Transverse colon (tissue), 4 donors: ENCODE measurements at regions not wholly inside any gene's neighbourhood (a gene's known extent, or its start where the extent isn't known, plus 50 kb on each side); places are given as distances from the start of the nearest gene placed in this dataset.

Source experiments
- DNase-seq: peaks from one replicate; pipeline ENCODE4 v3.0.0-alpha.2; 2019
- H3K27ac ChIP-seq, 4 donors: fragments of 200-600 bp; sonication (generic); 2 replicates each; pipeline ENCODE4 v1.5.1; 2016 to 2018; ENCODE audit warnings: inconsistent platforms in 4 of 4
- H3K27me3 ChIP-seq: fragments of 200-600 bp; sonication (generic); 2 replicates; pipeline ENCODE4 v1.5.1; 2017; ENCODE audit warnings: inconsistent platforms
- H3K36me3 ChIP-seq, 4 donors: fragments of 200-600 bp; sonication (generic); 2 replicates each; pipeline ENCODE4 v1.5.1; 2017 to 2019; ENCODE audit warnings: inconsistent platforms in 4 of 4
- H3K4me1 ChIP-seq, 4 donors: fragments of 200-600 bp; sonication (generic); 2 replicates each; pipeline ENCODE4 v1.5.1; 2017 to 2020; ENCODE audit warnings: inconsistent platforms in 4 of 4
- H3K4me3 ChIP-seq, 4 donors: fragments of 200-600 bp; sonication (generic); 1 replicate in 1 of 4; 2 replicates in 3 of 4; pipeline versions ENCODE4 v1.5.1 to v1.6.1; 2017 to 2019; ENCODE audit warnings: inconsistent platforms in 4 of 4
- H3K9me3 ChIP-seq, 2 donors: fragments of 200-600 bp; sonication (generic); 2 replicates each; pipeline ENCODE4 v1.5.1; 2017 to 2019; ENCODE audit warnings: inconsistent platforms in 2 of 2
- EP300 ChIP-seq: sonication (generic); formaldehyde crosslinking; IDR thresholded peaks from one replicate; pipeline ENCODE4 v1.6.1; 2017; ENCODE audit warnings: antibody characterized with exemption, low read depth
- POLR2A ChIP-seq: fragments of 450-650 bp; IDR thresholded peaks from one replicate; pipeline ENCODE4 v1.6.1; 2016; ENCODE audit warnings: antibody characterized with exemption, mild to moderate bottlenecking, moderate library complexity
- POLR2AphosphoS5 ChIP-seq, 3 donors: sonication (generic); formaldehyde crosslinking; IDR thresholded peaks; one replicate each; pipeline ENCODE4 v1.6.1; 2016; ENCODE audit warnings: antibody characterized with exemption in 3 of 3
- WGBS, 2 donors: methylation state at CpG; one replicate each; pipeline ENCODE4 v1.1.5; 2018; ENCODE audit warnings: low coverage in 1 of 2; 5-methylcytosine and 5-hydroxymethylcytosine counted together
- in situ Hi-C, 4 donors: fragments of 200-750 bp; cut with MboI; loops; one replicate each; pipeline versions ENCODE4 v1.15.0 to v1.15.1; 2017; ENCODE audit warnings: low sequenced_read_pairs in 3 of 4, low pct_ligation_motif_present in 1 of 4, low pct_unique_long_range_greater_than_20kb in 1 of 4
- intact Hi-C: fragments of 100-400 bp; cut with DNase I; formaldehyde crosslinking; loops from one replicate; pipeline ENCODE4 v1.15.1; 2023; ENCODE audit warnings: low total_unique reads
- TF ChIP-seq, protein P1 (sequence below), 5 experiments: fragments of 200-600 bp in 3 of 5; fragments of 450-650 bp in 2 of 5; sonication (generic) in 3 of 5; IDR thresholded peaks; 1 replicate in 2 of 5; 2 replicates in 3 of 5; pipeline ENCODE4 v1.5.1; 2016 to 2017; ENCODE audit warnings: antibody characterized with exemption in 5 of 5, inconsistent platforms in 3 of 5, mild to moderate bottlenecking in 2 of 5, moderate library complexity in 1 of 5

DNA sequence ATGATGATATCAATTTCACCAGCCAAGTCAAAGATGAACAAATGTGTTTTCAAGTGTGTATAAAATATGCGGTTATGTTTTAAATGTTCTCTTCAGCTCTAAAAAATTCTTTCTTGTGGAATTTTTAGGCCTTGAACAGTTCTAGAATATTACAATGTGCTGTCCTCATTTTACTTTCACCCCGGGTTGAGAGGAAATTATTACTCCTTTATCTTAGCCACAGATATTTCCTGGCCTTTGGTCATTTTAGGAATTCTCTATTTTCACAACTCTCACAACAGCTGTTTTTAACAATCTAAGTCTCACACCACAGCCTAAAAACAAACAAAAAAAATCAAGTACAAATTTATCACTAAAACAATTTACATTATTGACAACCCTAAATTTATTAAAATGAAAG, 112.2 kb upstream of the HGF start:
- WGBS, 2 donors: 62 to 77% methylated on average over 2 of the region's 2 CpGs
- H3K4me1 ChIP-seq: no peaks in the 10 kb centered on the region
- no peak overlapping the region for H3K4me3 ChIP-seq
- TF ChIP-seq POLR2A: no peak
- no peak for TF ChIP-seq POLR2AphosphoS5 (IDR thresholded peaks at IDR 0.05)
- TF ChIP-seq, protein P1, sequence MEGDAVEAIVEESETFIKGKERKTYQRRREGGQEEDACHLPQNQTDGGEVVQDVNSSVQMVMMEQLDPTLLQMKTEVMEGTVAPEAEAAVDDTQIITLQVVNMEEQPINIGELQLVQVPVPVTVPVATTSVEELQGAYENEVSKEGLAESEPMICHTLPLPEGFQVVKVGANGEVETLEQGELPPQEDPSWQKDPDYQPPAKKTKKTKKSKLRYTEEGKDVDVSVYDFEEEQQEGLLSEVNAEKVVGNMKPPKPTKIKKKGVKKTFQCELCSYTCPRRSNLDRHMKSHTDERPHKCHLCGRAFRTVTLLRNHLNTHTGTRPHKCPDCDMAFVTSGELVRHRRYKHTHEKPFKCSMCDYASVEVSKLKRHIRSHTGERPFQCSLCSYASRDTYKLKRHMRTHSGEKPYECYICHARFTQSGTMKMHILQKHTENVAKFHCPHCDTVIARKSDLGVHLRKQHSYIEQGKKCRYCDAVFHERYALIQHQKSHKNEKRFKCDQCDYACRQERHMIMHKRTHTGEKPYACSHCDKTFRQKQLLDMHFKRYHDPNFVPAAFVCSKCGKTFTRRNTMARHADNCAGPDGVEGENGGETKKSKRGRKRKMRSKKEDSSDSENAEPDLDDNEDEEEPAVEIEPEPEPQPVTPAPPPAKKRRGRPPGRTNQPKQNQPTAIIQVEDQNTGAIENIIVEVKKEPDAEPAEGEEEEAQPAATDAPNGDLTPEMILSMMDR (IDR thresholded peaks at IDR 0.05): no peak
- no peak for TF ChIP-seq EP300
- intact Hi-C loops (no loop called here), in situ Hi-C loops (no loop called here)
- no peaks in the 10 kb centered on the region for H3K36me3 ChIP-seq
- H3K27me3 ChIP-seq: no peaks in the 10 kb centered on the region
- no peaks in the 10 kb centered on the region for H3K9me3 ChIP-seq
- H3K27ac ChIP-seq: no peak overlapping the region
- DNase-seq: no peak

DNA sequence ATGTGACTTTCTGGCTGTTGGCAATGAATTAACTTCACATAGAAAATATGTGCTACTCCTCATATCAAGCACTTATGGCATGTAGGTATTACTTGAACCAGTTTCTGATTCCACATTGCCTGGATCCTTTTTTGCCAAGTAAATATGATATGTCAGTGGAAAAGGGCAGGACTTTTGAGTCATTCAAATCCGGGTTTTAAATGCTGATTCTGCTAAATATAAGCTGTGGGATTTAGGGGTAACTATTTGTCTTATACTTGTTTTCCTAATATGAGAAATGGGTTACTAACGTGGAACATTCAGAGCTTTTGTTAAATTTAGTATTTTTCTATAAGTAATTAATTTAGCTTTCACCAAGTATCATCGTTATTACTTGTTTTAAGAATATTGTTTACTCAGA, 108.0 kb upstream of the HGF start:
- intact Hi-C loops: no loop called here
- Histone ChIP-seq H3K4me3 (no peak overlapping the region), H3K27me3 (no peaks in the 10 kb centered on the region)

DNA sequence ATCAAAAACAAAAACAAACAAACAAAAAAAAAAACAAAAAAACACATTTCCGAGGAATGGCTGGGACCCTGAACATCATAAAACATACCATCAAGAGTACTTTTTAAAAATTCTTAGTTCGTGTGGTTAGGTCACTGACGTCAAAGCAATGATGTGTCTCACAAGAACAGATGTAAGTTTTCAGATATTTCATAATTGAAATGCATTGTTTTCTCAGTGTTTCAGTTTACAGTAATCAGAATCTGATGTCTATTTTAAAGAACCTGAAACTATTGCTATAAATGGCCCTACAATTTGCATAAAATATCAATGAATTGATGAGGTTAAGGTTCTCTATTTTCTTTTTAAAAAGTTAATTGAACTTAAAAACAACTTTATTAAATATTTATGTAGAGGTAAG, 103.7 kb upstream of the HGF start:
- no peak overlapping the region for H3K27ac ChIP-seq
- WGBS, 2 donors: 51 to 80% methylated on average over 3 of the region's 3 CpGs
- intact Hi-C loops (no loop called here), in situ Hi-C loops (no loop called here)
- H3K4me3 ChIP-seq: no peak overlapping the region
- no peak for TF ChIP-seq POLR2AphosphoS5 (IDR thresholded peaks at IDR 0.05)
- TF ChIP-seq POLR2A: no peak
- TF ChIP-seq, protein P1 (IDR thresholded peaks at IDR 0.05): no peak
- TF ChIP-seq EP300: no peak
- H3K36me3 ChIP-seq: no peaks in the 10 kb centered on the region
- no peaks in the 10 kb centered on the region for H3K9me3 ChIP-seq
- H3K4me1 ChIP-seq: no peaks in the 10 kb centered on the region
- no peaks in the 10 kb centered on the region for H3K27me3 ChIP-seq
- no peak for DNase-seq

More for the DNA sequence above, 108.0 kb upstream of the HGF start:
- H3K9me3 ChIP-seq: no peaks in the 10 kb centered on the region
- DNase-seq: no peak
- H3K27ac ChIP-seq: no peak overlapping the region
- no peaks in the 10 kb centered on the region for H3K4me1 ChIP-seq
- H3K36me3 ChIP-seq: no peaks in the 10 kb centered on the region
- TF ChIP-seq, protein P1 (IDR thresholded peaks at IDR 0.05): no peak
- TF ChIP-seq POLR2AphosphoS5 (IDR thresholded peaks at IDR 0.05) (no peak), EP300 (no peak), POLR2A (no peak)
- in situ Hi-C loops: no loop called here
- 81 to 84% methylated on average over 3 of the region's 3 CpGs for WGBS, 2 donors

DNA sequence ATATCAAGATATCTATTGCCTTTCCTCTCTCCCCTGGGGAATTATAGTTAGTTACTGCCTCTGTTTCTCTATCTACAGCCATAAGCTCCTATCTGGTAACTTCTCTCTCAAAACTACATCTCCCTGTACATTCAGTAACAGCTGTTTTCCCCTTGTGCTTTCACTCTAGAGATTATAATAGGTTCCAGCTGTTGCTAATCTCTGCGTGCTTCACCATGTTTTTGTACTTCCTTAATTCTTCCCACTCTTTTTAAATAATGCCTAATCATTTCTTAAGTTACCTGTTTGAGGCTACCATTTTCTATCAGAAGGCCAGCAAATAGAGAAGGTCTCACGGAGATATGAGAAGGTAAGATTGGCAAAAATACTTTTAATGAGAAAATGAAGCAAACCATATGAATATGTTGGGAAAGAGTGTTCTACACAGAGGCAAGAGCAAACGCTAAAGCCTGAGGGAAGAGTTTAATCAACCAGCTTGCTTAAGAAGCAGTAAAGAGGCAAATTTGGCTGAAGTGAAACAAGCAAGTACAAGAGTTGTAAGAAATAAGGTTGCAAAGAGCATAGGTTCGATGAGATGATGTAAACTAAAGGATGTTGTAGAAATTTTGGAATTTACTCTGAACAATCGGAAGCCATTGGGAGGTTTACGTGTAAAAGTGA, 101.9 kb upstream of the HGF start:
- H3K27me3 ChIP-seq: no peaks in the 10 kb centered on the region
- WGBS, 2 donors: 67 to 74% methylated on average over 6 of the region's 6 CpGs
- intact Hi-C loops: no loop called here
- TF ChIP-seq EP300 (no peak), POLR2A (no peak), POLR2AphosphoS5 (IDR thresholded peaks at IDR 0.05) (no peak)
- TF ChIP-seq, protein P1 (IDR thresholded peaks at IDR 0.05): no peak
- H3K36me3 ChIP-seq: no peaks in the 10 kb centered on the region
- DNase-seq: no peak
- H3K4me1 ChIP-seq: no peaks in the 10 kb centered on the region
- no peak overlapping the region for H3K27ac ChIP-seq
- in situ Hi-C loops: no loop called here
- H3K9me3 ChIP-seq: no peaks in the 10 kb centered on the region
- H3K4me3 ChIP-seq: no peak overlapping the region
